Thoracic aorta (tissue), 2 donors: ENCODE measurements at regions not wholly inside any gene's neighbourhood (a gene's known extent, or its start where the extent isn't known, plus 50 kb on each side); places are given as distances from the start of the nearest gene placed in this dataset.

Experiments used
- ATAC-seq: fragments of 150-250 bp; one replicate; pipeline ENCODE4 v1.8.0; 2017; ENCODE audit warnings: low read depth; ENCODE audit not compliant: insufficient number of reproducible peaks, low FRiP score
- DNase-seq: peaks from one replicate; pipeline ENCODE4 v3.0.0-alpha.2; 2020; ENCODE audit warnings: low spot score
- H3K27ac ChIP-seq, 2 donors: fragments of 200-600 bp; sonication (generic); 1 replicate in 1 of 2; 2 replicates in 1 of 2; pipeline ENCODE4 v1.5.1; 2016; ENCODE audit warnings: mild to moderate bottlenecking in 2 of 2, moderate library complexity in 2 of 2
- H3K27me3 ChIP-seq: fragments of 200-600 bp; sonication (generic); replicated peaks from 2 replicates; pipeline ENCODE4 v1.6.0; 2016; ENCODE audit warnings: mild to moderate bottlenecking; ENCODE audit not compliant: insufficient read depth
- H3K36me3 ChIP-seq: fragments of 200-600 bp; sonication (generic); one replicate; pipeline ENCODE4 v1.5.1; 2016
- H3K4me1 ChIP-seq, 2 donors: fragments of 200-600 bp; sonication (generic); 1 replicate in 1 of 2; 2 replicates in 1 of 2; pipeline versions ENCODE4 v1.5.1 to v1.6.0; 2016; ENCODE audit warnings: low read depth in 2 of 2, mild to moderate bottlenecking in 1 of 2; ENCODE audit not compliant: control insufficient read depth in 1 of 2
- H3K4me3 ChIP-seq: fragments of 200-600 bp; sonication (generic); 2 replicates; pipeline ENCODE4 v1.5.1; 2016; ENCODE audit warnings: mild to moderate bottlenecking
- H3K9me3 ChIP-seq: fragments of 200-600 bp; sonication (generic); 2 replicates; pipeline ENCODE4 v1.5.1; 2016
- CTCF ChIP-seq: fragments of 200-600 bp; sonication (generic); IDR thresholded peaks from one replicate; pipeline ENCODE4 v1.5.1; 2019; ENCODE audit warnings: antibody characterized with exemption

- ATAC-seq (no peak), DNase-seq (no peak)
- H3K27ac ChIP-seq, result no peak overlapping the region
Observed at GRCh38 chr6:16976385-16977183, 125.3 kb upstream of the STMND1 start.

GRCh38 chr6:16974704-16975359 is 127.0 kb upstream of the STMND1 start:
- Histone ChIP-seq H3K4me1 (peaks cover 5 to 9% of the 10 kb centered on the region in 2 donors), H3K27ac (no peak overlapping the region), H3K36me3 (no peaks in the 10 kb centered on the region), H3K4me3 (no peak overlapping the region), H3K9me3 (no peaks in the 10 kb centered on the region), H3K27me3 (no peaks in the 10 kb centered on the region)
- ATAC-seq (no peak), DNase-seq (no peak)
- TF ChIP-seq CTCF, result no peak

More at GRCh38 chr6:16976385-16977183, 125.3 kb upstream of the STMND1 start:
- H3K4me1 ChIP-seq, result peaks cover 5 to 9% of the 10 kb centered on the region in 2 donors
- no peaks in the 10 kb centered on the region for H3K36me3 ChIP-seq
- no peaks in the 10 kb centered on the region for H3K9me3 ChIP-seq
- no peak overlapping the region for H3K4me3 ChIP-seq
- no peak for TF ChIP-seq CTCF
- H3K27me3 ChIP-seq, result no peaks in the 10 kb centered on the region

- DNase-seq (no peak), ATAC-seq (no peak)
- Histone ChIP-seq H3K27me3 (no peaks in the 10 kb centered on the region), H3K4me1 (peaks cover 5 to 9% of the 10 kb centered on the region in 2 donors), H3K36me3 (no peaks in the 10 kb centered on the region), H3K27ac (no peak overlapping the region), H3K4me3 (no peak overlapping the region), H3K9me3 (no peaks in the 10 kb centered on the region)
- TF ChIP-seq CTCF, result no peak
Observed at GRCh38 chr6:16974387-16974673, 127.5 kb upstream of the STMND1 start.

GRCh38 chr6:16973545-16974386 is 128.1 kb upstream of the STMND1 start:
- Histone ChIP-seq H3K27ac (no peak overlapping the region), H3K4me1 (peaks cover 5 to 9% of the 10 kb centered on the region in 2 donors), H3K4me3 (no peak overlapping the region), H3K36me3 (no peaks in the 10 kb centered on the region), H3K9me3 (no peaks in the 10 kb centered on the region), H3K27me3 (no peaks in the 10 kb centered on the region)
- ATAC-seq (no peak), DNase-seq (no peak)
- no peak for TF ChIP-seq CTCF

GRCh38 chr6:16973051-16973450 is 128.8 kb upstream of the STMND1 start:
- no peak for TF ChIP-seq CTCF
- no peak for DNase-seq
- Histone ChIP-seq H3K36me3 (no peaks in the 10 kb centered on the region), H3K4me1 (peaks cover 5 to 9% of the 10 kb centered on the region in 2 donors), H3K9me3 (no peaks in the 10 kb centered on the region), H3K27me3 (no peaks in the 10 kb centered on the region), H3K4me3 (no peak overlapping the region), H3K27ac (no peak overlapping the region)
- ATAC-seq, result no peak
